ENCODE measurements at regions not wholly inside any gene's neighbourhood (a gene's known extent, or its start where the extent isn't known, plus 50 kb on each side); places are given as distances from the start of the nearest gene placed in this dataset.
"Not testable (repeated sequence)": the region's sequence is repeated elsewhere in the genome, so short reads cannot be mapped to it uniquely, and the experiment has no call there.

DNA sequence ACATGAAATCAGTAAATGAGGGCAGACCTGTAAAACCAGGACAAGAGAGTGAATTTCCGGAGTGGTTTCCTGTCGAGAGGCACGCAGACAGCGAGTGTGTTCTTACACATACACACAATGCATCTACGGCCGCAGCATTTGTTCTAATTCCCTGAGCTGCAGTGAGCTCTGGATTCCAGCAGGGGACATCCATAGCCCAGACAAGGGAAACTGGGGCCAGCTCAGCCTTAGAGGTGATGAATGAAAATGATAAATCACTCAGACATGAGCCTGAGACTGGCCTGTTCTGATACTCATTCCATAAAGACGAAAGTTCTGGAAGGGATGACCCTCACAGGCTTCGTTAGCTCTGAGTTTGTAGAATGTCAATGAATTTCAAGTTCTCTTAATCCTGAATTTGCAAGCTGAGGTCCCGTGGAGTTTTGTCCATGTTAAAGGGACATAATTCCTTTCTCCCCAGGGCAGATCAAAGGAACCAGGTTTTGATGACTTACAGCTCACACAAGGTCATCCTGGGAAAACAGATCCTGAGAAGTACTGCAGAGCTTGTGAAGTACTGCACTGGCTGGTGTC is 207.9 kb upstream of the C1orf87 start:
- peak; percentile 59 to 92 for DNase-seq (ENCODE audit: low read depth in 2 of 2)

DNA sequence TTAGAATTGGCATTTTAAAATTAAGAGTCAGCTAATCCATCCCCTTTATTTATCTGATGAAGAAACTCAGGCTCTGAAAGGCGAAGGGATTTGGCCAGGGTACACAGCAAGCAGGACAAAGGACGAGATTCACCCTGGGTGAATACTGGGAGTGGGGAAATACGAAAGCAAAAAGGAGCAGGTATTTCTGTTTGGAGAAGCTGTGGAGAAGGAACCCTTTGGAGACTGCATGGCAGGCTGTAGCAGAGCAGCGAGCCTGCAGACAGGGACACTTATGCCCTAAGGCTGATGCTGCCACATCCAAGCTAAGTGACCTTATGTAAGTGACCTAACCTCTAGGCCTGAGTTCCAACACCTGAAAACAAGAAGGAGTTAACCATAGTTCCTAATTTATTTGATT is 207.2 kb upstream of the C1orf87 start:
- DNase-seq (ENCODE audit: low read depth in 2 of 2), result peak in 1 of 2 donors; percentile 9

DNA sequence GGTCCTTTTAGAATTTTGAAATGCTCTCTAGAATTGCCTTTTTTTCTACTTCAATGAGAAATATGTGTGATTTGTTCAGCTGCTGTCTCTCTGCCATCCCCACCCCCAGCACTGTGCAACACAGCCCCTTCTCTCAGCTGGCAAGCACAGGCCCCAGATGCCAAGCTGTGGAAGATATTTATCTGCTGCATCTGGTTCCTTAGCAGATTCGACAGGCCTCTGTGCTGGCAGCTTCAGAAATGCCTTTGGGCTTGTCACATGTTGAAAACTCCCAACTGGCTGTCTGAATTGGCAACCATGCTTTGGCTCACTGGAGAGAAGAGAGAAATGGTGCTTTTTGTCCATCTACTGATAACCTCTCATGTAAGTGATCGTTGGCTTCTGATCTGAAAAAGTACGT is 206.7 kb upstream of the C1orf87 start:
- DNase-seq (ENCODE audit: low read depth in 2 of 2), result peak in 1 of 2 donors; percentile 27

DNA sequence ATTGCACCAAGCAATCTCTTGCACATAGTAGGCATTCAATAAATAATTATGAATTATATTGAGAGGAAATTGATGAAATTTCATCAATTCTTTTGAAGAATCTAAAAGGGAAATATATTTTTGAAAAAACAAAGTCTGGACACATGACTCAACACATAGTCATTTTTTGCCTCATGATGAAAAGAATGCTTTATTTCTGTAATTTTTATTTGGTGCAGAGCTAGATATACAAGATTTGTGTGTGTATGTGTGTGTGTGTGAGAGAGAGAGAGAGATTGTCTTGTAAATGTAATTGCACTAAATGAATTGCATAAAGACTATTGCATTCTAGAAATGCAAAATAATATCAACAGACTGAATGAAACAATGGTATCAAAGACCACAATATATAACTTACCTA is 206.2 kb upstream of the C1orf87 start:
- peak in 1 of 2 donors; percentile 5 for DNase-seq (ENCODE audit: low read depth in 2 of 2)

DNA sequence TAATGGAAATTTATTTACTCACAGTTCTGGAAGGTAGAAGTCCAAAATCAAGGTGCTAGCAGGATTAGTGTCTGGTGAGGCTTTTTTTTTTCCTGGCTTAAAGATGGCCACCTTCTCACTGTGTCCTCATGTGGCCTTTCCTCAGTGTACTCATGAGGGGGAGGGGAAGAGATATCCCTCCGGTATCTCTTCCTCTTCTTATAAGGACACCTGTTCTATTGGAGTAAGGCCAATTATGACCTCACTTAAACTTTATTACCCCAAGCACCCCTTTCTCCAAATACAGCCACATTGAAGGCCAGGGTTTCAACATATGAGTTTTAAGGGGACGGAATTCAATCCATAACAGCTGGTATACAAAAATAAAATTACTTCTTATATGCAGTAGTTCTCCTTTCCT is 203.7 kb upstream of the C1orf87 start:
- DNase-seq (ENCODE audit: low read depth in 2 of 2), result no peak

DNA sequence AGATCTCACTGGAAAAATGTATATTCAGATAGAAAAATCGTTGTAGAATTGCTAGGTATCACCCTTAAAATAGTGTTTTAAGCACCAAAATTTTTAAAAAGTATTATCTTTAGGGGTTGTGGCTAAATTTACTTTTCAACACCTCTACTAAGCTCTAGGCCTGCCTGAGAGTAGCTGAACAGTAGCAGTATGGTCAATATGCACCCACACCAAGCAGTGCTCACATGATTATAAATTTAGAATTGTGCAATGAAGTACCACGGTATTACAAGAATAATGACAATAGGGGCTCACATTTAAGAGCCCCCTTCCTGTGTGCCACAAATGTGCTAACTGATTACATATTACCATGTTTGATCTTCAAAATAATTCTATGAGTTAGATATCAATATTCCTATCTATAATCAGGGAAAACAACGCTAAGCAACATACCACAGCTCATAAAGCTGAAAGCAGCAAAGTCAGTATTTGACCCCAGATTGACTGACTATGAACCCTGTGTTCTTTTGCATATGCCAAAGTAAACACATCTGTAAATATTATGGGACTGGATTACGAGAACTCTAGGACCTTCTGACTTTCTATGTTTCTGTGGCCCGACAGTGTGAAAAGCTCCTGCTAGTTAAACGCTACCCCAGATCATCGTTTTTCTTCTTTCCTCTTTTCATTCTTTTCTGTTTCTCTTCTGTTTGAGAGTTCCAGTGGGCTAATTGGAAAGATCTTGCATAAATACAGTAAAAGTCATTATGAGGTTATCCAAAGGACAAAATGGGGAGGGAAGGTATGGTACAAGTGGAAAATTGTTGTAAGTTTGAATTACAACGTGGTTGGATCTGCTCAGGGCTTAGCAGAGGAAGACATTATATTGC is 201.1 kb upstream of the C1orf87 start:
- DNase-seq (ENCODE audit: low read depth in 2 of 2), result peak in 1 of 2 donors; percentile 14

DNA sequence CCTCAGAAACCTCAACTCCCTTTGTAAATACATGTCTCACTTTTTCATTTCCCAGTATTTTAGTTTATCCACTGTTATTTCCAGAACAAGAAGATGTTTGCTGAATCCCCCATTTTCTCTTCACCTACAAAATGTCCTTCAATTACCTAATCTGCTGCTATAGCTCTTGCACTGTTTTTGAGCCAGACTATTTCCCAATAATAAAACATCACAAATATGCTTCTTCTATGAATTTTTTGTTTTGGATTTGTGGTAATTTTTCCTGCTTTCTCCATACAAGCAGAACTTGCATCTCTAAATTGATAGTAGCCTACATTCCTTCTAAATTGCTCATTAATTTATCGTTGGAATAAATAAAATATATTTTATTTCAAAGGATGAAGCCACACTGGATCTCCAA is 199.6 kb upstream of the C1orf87 start:
- DNase-seq (ENCODE audit: low read depth in 2 of 2), result no peak

DNA sequence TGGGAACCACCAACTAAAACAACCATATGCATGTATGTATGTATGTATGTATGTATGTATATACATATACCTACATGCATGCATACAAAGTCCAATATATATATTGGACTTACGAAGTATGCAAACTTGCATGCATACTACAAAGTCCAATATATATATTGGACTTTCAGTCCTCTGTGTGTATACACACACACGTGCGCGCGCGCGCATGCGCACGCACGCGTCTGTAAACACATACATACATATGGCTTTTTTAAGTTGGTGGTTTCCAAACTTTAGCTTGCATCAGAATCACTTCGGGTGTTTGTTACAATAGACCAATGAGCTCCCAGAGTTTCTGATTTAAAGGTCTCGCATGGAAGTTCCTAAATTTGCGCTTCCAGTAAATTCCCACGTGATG is 197.5 kb upstream of the C1orf87 start:
- DNase-seq (ENCODE audit: low read depth in 2 of 2), result no peak

DNA sequence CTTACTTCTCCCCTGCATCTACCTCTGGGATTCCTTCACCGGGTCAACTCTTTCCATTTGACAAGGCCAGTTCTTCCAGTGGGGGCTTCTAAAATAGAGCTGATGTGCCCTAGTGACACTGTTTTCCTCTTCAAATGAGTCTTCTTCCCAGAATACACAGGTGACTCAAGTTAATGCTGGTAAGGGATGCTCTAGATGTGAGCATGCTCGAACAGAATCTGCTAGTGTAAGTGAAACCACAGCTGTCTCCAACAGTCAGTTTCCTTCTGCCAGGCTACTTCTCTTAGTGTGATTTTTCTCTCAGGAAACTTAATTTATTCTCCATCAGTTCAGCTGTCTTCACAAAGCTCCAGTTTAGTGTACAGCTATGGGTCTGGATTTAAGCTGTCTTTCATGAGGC is 194.9 kb upstream of the C1orf87 start:
- DNase-seq (ENCODE audit: low read depth in 2 of 2), result no peak

DNA sequence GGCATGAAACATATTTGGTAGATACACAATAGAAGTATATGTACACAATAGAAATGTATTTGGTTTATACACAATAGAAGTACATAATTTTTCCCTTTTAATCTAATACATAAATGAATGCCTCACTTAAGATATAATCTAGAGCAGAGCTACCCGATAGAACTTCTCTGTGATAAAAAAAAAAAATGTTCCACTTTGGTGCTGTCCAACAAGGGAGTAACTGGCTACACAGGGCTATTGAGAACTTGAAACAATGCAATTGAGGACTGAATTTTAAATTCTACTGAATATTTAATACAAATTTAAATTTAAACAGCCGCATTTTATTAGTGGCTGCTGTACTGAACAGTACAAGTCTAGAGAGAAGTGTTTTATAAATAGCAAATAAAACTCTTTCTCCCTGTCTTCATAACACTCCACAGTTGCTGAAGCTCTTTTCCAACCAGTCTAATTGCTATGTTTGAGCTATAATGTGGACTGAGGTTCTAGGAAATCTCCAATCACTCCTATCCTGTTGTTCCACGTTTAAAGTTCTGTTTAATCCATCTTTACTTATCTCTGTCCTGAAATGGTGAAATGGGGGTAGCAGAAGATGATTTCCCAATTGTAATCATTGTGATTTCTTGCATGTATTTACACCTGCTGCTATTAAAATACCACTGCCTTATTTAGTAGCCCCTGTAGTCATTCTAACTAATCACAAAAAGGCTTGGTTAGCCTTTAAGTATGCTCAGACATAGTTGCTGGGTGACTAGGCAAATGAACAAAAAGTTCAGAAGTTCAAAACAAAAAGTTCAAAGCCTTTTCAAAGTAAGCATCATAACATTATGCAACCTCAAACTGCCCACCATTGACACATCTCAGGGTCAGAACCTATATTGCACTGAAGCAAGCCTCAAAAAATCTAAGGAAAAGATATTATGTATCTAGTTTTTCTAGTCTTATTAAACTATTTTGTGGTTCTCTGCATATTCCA is 192.3 kb upstream of the C1orf87 start:
- no peak for DNase-seq (ENCODE audit: low read depth in 2 of 2)

DNA sequence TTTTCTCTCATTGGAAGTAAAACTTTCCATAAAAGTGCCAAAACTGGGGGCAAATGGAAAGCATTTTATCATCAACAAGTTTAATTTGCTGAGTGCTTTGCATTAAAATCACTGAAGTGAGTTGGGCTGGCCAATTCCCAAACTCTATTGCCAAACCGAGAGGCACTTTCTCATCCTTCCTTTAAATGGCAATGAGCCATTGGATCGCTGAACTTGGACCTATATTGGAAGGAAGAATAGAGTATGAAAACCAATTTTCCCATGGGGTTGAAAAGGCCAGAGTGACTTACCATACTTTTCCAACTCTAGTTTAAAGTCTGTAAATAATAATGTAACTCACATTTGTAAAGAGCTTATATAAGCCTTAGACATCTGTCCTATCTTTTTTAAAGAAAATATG is 189.1 kb upstream of the C1orf87 start:
- no peak for DNase-seq (ENCODE audit: low read depth in 2 of 2)

DNA sequence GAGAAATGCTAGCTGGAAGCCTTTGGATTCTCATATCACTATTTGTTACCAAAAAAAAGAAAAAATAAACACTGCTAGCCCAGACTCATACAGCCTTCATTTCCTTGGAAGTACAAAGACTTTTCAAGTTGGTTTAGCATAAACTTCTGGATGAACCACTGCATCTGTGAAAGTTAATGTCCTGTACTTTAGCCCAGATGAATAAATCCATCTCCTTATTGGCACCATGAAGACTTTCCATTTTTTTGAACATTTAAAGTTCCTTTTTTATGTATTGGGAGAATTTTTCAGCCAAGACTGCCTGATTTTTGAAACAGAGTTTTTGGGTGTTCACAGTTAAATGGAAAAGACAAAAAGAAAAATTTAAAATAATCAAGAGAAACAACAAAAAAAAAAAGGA is 184.0 kb upstream of the C1orf87 start:
- no peak for DNase-seq (ENCODE audit: low read depth in 2 of 2)

DNA sequence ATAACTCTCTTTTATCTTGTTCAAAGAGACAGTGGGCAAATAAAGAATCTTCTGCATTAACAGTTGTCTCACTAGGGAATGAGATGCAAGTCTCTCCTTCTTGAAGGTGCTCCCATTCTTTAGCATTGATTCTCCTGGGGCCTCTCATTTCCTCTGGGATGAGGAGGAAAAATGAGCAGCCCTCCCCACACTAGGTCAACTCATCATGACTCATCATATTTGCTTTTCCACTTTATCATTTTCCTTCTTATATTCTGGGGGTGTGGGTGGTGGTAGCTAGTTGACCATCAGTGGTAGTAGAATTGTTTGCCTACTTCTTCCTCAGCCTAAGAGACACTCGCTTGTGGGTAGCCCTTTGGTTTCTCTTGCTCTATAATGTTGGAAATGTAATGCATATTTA is 182.0 kb upstream of the C1orf87 start:
- peak in 1 of 2 donors; percentile 5 for DNase-seq (ENCODE audit: low read depth in 2 of 2)

DNA sequence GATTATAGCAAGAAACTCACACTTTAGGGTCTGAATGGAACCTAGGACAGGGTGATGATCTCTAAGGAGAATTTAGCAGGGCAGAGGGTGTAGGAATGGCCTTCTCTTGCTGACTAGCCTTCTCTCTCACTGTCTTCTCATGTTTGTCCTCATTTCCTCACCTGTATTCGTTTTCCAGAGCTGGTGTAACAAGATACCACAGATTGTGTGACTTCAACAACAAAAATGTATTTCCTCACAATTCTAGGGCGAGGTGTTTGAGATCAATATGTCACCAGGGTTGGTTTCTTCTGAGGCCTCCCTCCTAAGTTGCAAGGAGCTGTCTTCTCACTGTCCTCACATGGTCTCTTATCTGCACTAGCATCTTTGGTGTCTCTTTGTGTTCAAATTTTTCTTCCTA is 177.9 kb upstream of the C1orf87 start:
- no peak for DNase-seq (ENCODE audit: low read depth in 2 of 2)

DNA sequence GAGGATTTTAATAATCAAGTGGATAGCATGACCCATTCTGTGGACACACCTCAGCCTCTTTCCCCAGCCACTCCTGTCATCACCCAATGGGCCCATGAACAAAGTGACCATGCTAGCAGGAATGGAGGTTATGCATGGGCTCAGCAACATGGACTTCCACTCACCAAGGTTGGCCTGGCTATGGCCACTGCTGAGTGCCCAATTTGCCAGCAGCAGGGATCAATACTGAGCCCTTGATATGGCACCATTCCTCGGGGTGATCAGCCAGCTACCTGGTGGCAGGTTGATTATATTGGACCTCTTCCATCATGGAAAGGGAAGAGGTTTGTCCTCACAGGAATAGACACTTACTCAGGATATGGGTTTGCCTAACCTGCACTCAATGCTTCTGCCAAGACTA is 173.9 kb upstream of the C1orf87 start:
- DNase-seq (ENCODE audit: low read depth in 2 of 2), result not testable (repeated sequence)

DNA sequence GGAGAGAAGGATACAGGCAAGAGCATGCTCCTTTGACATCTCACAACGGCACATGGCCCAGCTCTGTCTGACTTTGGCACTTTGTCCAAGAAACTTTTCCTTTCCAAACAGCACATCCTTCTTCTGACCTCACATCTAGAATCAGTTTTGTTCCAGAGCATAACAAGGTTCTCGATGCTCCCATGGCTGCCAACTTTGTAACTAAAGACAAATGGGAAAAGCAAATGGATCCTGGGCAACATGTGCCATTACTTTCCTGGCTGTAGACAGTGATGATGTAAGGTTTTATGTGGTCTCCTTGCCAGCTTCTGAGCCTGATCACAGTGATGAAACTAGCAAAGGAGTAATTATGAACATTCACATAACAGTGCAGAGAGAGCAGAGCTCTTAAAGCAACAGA is 171.8 kb upstream of the C1orf87 start:
- no peak for DNase-seq (ENCODE audit: low read depth in 2 of 2)

DNA sequence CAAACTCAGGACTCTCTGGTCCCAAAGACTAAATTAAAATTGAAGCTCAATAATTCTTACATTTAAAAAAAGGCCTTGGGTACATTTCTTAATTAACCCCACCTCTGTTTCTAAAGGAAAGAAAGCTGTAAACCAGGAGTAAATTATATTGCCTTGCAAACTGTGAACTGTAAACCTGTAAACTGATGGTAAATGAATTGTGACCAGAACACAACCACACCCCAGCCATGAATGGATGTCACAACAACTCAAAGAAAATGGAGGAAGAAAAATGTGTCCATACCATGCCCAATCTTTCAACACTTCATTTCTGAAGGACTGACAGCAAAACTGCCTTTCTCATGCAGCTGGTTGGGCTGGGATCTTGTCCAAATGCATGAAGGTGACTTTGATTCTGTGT is 171.3 kb upstream of the C1orf87 start:
- no peak for DNase-seq (ENCODE audit: low read depth in 2 of 2)

DNA sequence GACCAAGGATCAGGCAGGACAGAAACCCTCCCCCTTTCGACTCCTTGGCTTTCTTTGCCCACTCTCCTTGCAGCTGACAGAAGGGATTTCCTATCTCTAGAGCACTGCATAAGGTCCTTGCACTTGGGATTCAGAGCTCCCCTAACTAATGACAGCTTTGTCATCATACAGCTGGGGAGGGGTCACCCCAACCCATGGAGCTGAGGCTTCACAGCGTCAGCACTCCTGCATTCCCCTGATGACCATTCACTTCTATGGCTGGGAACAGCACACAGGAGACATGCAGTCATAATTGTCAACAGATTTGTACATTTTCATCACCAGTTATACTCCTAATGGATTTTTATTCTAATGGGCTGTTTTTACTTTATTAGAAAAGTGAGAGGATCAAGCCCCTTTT is 161.7 kb upstream of the C1orf87 start:
- DNase-seq (ENCODE audit: low read depth in 2 of 2), result no peak

DNA sequence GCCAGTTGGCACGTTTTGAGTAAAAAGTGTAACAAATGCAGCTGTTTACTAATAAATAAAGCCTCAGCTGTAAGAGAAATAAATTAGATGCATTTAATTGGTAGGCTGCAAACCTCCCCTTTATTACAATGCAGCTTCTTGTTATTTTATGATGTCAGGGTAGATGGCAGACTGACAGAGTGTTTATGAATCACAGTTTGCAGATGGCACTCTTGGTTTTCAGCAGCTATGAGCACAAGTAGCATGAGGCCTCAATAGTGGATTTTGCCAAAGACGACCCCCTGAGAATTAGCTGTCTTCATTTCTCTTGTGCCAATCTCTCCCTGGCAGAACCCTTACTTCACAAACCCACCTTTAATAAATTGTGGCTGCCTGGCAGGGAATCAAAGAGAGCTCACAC is 161.2 kb upstream of the C1orf87 start:
- DNase-seq (ENCODE audit: low read depth in 2 of 2), result no peak

DNA sequence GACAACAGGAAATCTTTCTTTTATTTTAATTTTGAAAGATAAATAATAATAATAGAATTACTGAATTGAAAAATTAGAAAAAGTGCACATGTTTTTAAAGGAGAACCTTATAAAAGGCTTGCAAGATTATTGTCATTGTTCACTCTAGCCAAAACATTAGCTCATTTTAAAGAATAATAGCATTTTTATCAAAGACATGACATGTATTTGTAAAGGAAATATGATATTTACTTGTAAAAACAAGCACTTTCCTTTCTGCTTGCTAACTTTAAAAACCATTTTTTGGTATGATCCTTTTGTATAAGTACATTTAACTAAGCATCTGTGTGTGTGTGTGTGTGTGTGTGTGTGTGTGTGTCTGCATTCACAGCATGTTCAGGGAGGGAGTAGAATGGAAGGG is 156.3 kb upstream of the C1orf87 start:
- no peak for DNase-seq (ENCODE audit: low read depth in 2 of 2)

DNA sequence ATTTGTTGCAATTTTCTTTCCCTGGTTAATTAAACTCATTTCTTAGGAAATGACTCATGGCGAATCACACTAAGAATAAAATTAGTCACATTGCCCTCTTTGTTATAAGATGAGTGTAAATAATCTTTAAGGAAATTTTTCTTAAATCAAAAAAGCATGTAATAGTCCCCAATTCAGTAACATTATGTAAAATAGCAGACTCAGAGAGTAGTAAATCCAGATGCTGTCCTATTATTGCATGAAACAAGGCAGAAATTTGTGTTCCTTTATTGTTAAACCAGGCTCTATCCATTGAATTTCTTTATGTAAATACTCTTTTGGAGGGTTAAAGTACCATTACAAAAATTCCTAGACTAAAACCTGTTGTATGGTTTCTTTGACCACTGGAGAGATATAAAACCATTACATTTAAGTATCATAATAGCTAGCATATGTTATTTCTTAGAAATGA is 154.5 kb upstream of the C1orf87 start:
- DNase-seq (ENCODE audit: low read depth in 2 of 2), result peak in 1 of 2 donors; percentile 16

DNA sequence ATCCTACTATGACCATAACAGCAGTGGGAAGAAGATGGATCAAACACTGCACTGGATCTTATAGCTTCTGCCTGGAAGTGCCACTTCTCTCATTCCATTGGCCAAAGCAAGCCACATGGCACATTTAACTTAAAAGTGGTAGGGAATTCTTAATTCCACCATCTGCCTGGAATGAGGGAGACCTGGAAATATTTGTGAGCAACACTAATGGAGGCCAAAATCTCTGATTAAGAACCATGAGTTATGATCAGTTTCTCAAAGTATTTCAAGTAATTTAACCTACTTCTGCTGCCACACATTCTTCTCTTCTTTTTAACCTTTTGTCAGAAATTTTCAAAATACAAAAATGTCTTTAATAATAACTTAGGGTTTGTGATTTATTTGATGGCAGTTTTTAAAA is 154.0 kb upstream of the C1orf87 start:
- no peak for DNase-seq (ENCODE audit: low read depth in 2 of 2)

Data from dermis microvascular lymphatic vessel endothelial cell (primary cell).